EH (cell line): ENCODE measurements at regions not wholly inside any gene's neighbourhood (a gene's known extent, or its start where the extent isn't known, plus 50 kb on each side); places are given as distances from the start of the nearest gene placed in this dataset.
A peak's percentile ranks its signal among the peaks of the same experiment; 100 is the strongest.
"Not testable (repeated sequence)": the region's sequence is repeated elsewhere in the genome, so short reads cannot be mapped to it uniquely, and the experiment has no call there.

Experiments used
- DNase-seq: peaks from one replicate; pipeline ENCODE4 v3.0.0-alpha.2; 2015; ENCODE audit warnings: low read depth

GRCh38 chr13:48844676-48845075 is 131.0 kb upstream of the FNDC3A start:
- no peak for DNase-seq

GRCh38 chr13:48849515-48849914 is 126.2 kb upstream of the FNDC3A start:
- DNase-seq: peak; percentile 29

GRCh38 chr13:48851707-48852106 is 124.0 kb upstream of the FNDC3A start:
- DNase-seq: no peak

- no peak for DNase-seq
These were observed 122.6 kb upstream of the FNDC3A start for GRCh38 chr13:48852911-48853727.

- peak; percentile 7 for DNase-seq
These were observed 122.0 kb upstream of the FNDC3A start for GRCh38 chr13:48853728-48854102.

GRCh38 chr13:48857576-48857975 is 118.1 kb upstream of the FNDC3A start:
- DNase-seq: no peak

- no peak for DNase-seq
These were observed 117.4 kb upstream of the FNDC3A start for GRCh38 chr13:48858122-48858902.

GRCh38 chr13:48859272-48860105 is 116.2 kb upstream of the FNDC3A start:
- DNase-seq: no peak

- DNase-seq: no peak
These were observed 115.3 kb upstream of the FNDC3A start for GRCh38 chr13:48860364-48860763.

- no peak for DNase-seq
These were observed 113.1 kb upstream of the FNDC3A start for GRCh38 chr13:48862572-48862971.

GRCh38 chr13:48864100-48864499 is 111.6 kb upstream of the FNDC3A start:
- DNase-seq: no peak

GRCh38 chr13:48866249-48866648 is 109.5 kb upstream of the FNDC3A start:
- DNase-seq: no peak

- no peak for DNase-seq
These were observed 102.6 kb upstream of the FNDC3A start for GRCh38 chr13:48873081-48873480.

GRCh38 chr13:48873587-48873986 is 102.1 kb upstream of the FNDC3A start:
- peak; percentile 71 for DNase-seq

- DNase-seq: no peak
These were observed 101.5 kb upstream of the FNDC3A start for GRCh38 chr13:48874165-48874564.

GRCh38 chr13:48875047-48875446 is 100.7 kb upstream of the FNDC3A start:
- DNase-seq: no peak

- no peak for DNase-seq
These were observed 99.4 kb upstream of the FNDC3A start for GRCh38 chr13:48876289-48876688.

GRCh38 chr13:48879432-48879831 is 96.3 kb upstream of the FNDC3A start:
- peak; percentile 18 for DNase-seq

- DNase-seq: no peak
These were observed 95.9 kb upstream of the FNDC3A start for GRCh38 chr13:48879854-48880253.

- DNase-seq: not testable (repeated sequence)
These were observed 91.9 kb upstream of the FNDC3A start for GRCh38 chr13:48883786-48884185.

GRCh38 chr13:48885027-48885395 is 90.7 kb upstream of the FNDC3A start:
- no peak for DNase-seq

- no peak for DNase-seq
These were observed 87.1 kb upstream of the FNDC3A start for GRCh38 chr13:48888613-48889012.

GRCh38 chr13:48890391-48890790 is 85.3 kb upstream of the FNDC3A start:
- DNase-seq: no peak
